ENCODE measurements at regions not wholly inside any gene's neighbourhood (a gene's known extent, or its start where the extent isn't known, plus 50 kb on each side); places are given as distances from the start of the nearest gene placed in this dataset.

DNA sequence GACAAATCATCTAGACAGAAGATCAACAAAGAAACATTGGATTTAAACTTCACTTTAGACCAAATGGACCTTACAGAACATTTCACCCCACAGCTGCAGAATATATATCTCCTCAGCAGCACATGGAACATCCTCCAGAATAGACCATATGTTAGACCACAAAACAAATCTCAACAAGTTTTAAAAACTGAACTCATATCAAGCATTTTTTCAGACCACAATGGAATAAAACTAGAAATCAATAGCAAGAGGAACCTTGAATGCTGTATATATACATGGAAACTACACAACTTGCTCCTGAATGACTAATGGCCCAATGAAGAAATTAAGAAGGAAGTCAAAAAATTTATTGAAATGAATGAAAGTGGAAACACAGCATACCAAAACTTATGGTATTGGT is 157.7 kb downstream of the MTERF1 start:
- TF ChIP-seq, protein P1, sequence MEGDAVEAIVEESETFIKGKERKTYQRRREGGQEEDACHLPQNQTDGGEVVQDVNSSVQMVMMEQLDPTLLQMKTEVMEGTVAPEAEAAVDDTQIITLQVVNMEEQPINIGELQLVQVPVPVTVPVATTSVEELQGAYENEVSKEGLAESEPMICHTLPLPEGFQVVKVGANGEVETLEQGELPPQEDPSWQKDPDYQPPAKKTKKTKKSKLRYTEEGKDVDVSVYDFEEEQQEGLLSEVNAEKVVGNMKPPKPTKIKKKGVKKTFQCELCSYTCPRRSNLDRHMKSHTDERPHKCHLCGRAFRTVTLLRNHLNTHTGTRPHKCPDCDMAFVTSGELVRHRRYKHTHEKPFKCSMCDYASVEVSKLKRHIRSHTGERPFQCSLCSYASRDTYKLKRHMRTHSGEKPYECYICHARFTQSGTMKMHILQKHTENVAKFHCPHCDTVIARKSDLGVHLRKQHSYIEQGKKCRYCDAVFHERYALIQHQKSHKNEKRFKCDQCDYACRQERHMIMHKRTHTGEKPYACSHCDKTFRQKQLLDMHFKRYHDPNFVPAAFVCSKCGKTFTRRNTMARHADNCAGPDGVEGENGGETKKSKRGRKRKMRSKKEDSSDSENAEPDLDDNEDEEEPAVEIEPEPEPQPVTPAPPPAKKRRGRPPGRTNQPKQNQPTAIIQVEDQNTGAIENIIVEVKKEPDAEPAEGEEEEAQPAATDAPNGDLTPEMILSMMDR (IDR thresholded peaks at IDR 0.05): no peak
- TF ChIP-seq EP300 (IDR thresholded peaks at IDR 0.05) (no peak), POLR2AphosphoS5 (IDR thresholded peaks at IDR 0.05) (no peak), POLR2A (IDR thresholded peaks at IDR 0.05) (no peak)

Measured in stomach (tissue), 4 donors.